Effector memory CD4-positive, alpha-beta T cell (primary cell): ENCODE measurements at regions not wholly inside any gene's neighbourhood (a gene's known extent, or its start where the extent isn't known, plus 50 kb on each side); places are given as distances from the start of the nearest gene placed in this dataset.

Source experiments
- DNase-seq, 3 donors: peaks; one replicate each; pipeline ENCODE4 v3.0.0-alpha.2; 2020
- H3K27ac ChIP-seq: 2 replicates; pipeline ENCODE4 v1.7.0; 2013; ENCODE audit warnings: mild to moderate bottlenecking, low read length, moderate library complexity; ENCODE audit not compliant: insufficient read depth, poor library complexity, severe bottlenecking
- H3K27me3 ChIP-seq: replicated peaks from 2 replicates; pipeline ENCODE4 v1.7.0; 2013; ENCODE audit warnings: mild to moderate bottlenecking, low read length; ENCODE audit not compliant: insufficient read depth, control insufficient read depth, poor library complexity, severe bottlenecking
- H3K36me3 ChIP-seq: 2 replicates; pipeline ENCODE4 v1.7.0; 2013; ENCODE audit warnings: mild to moderate bottlenecking, low read length, moderate library complexity; ENCODE audit not compliant: control insufficient read depth, insufficient read depth
- H3K4me1 ChIP-seq: 2 replicates; pipeline ENCODE4 v1.7.0; 2013; ENCODE audit warnings: low read length, mild to moderate bottlenecking; ENCODE audit not compliant: control insufficient read depth, insufficient read depth, poor library complexity, severe bottlenecking
- H3K4me3 ChIP-seq: 2 replicates; pipeline ENCODE4 v1.7.0; 2013; ENCODE audit warnings: low read length, low read depth, mild to moderate bottlenecking; ENCODE audit not compliant: insufficient read depth, poor library complexity, severe bottlenecking
- H3K9me3 ChIP-seq: 2 replicates; pipeline ENCODE4 v1.7.0; 2013; ENCODE audit warnings: mild to moderate bottlenecking, low read length, moderate library complexity; ENCODE audit not compliant: control insufficient read depth

DNA sequence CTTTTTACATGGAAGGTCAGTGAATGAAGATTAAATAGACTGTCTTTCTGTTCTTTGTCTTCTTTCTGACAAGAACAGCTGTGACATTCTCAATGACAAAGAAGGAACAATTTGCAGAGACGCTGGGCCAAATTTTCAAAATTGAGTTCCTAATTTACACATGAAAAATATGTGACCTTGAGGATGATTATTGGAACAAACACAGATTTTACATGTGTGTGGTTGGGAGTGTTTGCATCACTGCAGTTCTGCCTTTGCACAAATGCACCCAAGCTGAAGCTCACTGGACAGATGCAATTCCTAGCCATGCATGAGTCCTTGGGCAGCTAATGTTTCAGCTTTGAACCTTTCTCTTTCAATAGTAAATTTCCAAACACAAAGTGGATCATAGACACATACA is 350.8 kb downstream of the QKI start:
- DNase-seq: no peak
- Histone ChIP-seq H3K9me3 (no peaks in the 10 kb centered on the region), H3K4me1 (no peaks in the 10 kb centered on the region), H3K36me3 (no peaks in the 10 kb centered on the region), H3K27me3 (no peaks in the 10 kb centered on the region), H3K4me3 (no peak overlapping the region), H3K27ac (no peak overlapping the region)

DNA sequence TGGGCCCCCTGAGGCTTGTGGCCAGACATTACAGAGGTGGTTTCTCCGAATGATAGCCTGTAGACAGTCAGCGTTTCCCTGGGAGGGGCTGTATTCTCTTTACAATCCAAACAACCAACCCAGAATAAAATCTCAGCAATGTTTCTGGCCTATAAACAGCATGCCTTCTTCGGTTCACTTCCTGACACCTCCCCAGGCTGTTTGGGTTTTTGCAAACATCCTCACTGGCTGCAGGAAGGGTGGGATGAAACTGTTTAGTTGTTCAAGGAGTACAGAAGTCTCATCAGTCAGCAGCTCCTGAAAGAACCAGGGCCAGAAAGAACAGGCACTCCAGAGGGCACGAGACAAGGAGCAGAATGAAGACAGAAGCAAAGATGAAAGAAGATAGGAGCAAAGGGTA is 350.0 kb downstream of the QKI start:
- Histone ChIP-seq H3K36me3 (no peaks in the 10 kb centered on the region), H3K27ac (no peak overlapping the region), H3K4me1 (no peaks in the 10 kb centered on the region)

DNA sequence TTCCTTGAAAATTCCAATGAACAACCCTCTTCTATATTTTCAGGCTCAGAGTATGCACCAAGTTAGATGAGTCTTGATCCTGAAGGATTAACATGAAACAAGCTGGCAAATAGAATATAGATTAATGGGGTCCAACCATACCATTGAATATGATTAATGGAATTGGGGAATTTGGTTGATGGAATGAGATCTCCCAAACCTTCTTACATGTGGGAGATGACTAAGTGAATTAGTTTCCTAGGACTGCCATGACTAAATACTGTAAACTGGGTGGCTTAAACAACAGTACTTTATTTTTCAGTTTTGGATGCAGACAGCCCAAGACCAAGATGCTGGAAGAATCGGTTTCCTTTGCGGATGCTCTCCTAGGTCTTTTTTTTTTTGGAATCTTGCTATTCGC is 347.0 kb downstream of the QKI start:
- DNase-seq: no peak
- Histone ChIP-seq H3K27me3 (no peaks in the 10 kb centered on the region), H3K27ac (no peak overlapping the region), H3K4me3 (no peak overlapping the region), H3K9me3 (no peaks in the 10 kb centered on the region), H3K36me3 (no peaks in the 10 kb centered on the region), H3K4me1 (no peaks in the 10 kb centered on the region)

More for the DNA sequence above, 350.0 kb downstream of the QKI start:
- Histone ChIP-seq H3K9me3 (no peaks in the 10 kb centered on the region), H3K4me3 (no peak overlapping the region), H3K27me3 (no peaks in the 10 kb centered on the region)
- no peak for DNase-seq

DNA sequence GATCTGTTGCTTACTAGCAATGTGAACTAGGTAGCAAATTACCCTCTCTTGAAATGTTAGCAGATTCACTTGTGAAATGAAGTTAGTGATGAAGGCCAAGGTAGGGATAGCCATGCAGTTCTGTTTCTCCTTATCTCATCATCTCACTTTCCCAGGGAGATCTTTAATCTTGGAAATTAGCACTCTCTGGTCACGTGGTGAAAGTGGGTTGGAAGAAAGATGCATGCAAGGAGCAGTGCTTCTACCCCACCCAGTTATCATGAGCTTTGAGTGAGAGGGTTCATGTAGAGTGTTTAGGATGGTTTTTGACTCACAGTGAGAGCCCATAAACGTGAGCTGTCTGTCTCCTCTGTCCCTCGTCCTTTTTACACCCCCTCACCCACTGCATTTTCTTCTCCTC is 346.3 kb downstream of the QKI start:
- no peaks in the 10 kb centered on the region for H3K9me3 ChIP-seq
- no peak overlapping the region for H3K4me3 ChIP-seq
- no peaks in the 10 kb centered on the region for H3K27me3 ChIP-seq
- DNase-seq: no peak
- no peaks in the 10 kb centered on the region for H3K4me1 ChIP-seq
- H3K27ac ChIP-seq: no peak overlapping the region
- H3K36me3 ChIP-seq: no peaks in the 10 kb centered on the region

DNA sequence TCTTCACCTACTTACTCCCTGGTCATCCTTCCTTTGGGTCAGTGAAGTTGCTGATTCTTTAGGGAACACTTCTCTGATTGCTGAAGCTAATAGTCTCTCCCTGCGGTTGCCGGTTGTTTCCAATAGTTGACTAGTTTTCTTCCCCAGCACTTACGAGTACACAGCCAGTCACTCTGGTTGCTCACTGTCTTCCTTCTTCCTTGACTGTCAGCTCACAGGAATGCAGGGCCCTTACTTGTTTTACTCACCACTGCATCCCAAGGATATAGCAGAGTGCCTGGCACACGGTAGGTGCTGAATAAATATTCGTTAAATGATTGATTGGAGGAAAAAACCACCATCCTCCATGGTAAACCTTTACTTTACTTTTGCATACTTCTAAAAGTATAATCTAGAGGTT is 345.0 kb downstream of the QKI start:
- H3K27ac ChIP-seq: no peak overlapping the region
- no peaks in the 10 kb centered on the region for H3K36me3 ChIP-seq
- no peak for DNase-seq
- H3K9me3 ChIP-seq: no peaks in the 10 kb centered on the region
- no peaks in the 10 kb centered on the region for H3K4me1 ChIP-seq
- H3K4me3 ChIP-seq: no peak overlapping the region
- H3K27me3 ChIP-seq: no peaks in the 10 kb centered on the region

DNA sequence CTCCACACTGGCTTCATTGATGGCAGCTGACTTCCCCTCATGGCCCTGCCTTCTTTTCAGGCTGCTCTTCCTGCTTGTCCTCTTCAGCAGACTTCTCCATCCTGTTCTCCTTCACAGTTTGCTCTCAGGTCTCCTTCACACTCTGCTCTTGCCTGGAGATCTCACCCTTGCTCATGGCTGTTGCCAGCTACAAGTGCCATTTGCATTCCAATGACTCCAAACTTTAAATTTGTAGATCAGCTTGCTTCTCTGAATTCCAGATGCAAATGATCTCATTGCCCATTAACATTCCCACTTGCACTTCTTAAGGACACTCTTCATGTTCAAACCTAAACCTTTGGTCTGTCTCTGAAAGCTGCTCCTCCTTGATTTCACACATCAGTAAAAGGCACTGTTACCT is 343.0 kb downstream of the QKI start:
- H3K4me1 ChIP-seq: no peaks in the 10 kb centered on the region
- H3K27ac ChIP-seq: no peak overlapping the region
- H3K36me3 ChIP-seq: no peaks in the 10 kb centered on the region
- DNase-seq: no peak
- no peak overlapping the region for H3K4me3 ChIP-seq
- no peaks in the 10 kb centered on the region for H3K9me3 ChIP-seq
- no peaks in the 10 kb centered on the region for H3K27me3 ChIP-seq

DNA sequence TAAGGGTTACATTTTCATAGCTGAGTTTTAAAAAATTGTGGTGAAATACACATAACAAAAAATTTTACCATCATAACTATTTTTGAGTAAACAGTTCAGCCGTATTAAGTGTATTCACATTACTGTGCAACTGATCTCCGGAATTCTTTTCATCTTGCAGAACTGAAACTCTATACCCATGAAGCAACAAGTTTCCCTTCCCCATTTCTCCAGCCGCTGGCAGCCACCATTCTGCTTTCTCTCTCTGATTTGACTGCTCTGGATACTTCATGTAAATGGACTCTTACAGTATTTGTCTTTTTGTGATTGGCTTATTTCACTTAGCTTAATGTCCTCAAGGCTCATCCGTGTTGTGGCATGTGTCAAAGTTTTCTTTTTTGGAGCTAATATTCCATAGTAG is 341.6 kb downstream of the QKI start:
- H3K4me1 ChIP-seq: no peaks in the 10 kb centered on the region
- H3K4me3 ChIP-seq: no peak overlapping the region
- no peak for DNase-seq
- no peaks in the 10 kb centered on the region for H3K27me3 ChIP-seq
- H3K9me3 ChIP-seq: no peaks in the 10 kb centered on the region
- no peaks in the 10 kb centered on the region for H3K36me3 ChIP-seq
- H3K27ac ChIP-seq: no peak overlapping the region

DNA sequence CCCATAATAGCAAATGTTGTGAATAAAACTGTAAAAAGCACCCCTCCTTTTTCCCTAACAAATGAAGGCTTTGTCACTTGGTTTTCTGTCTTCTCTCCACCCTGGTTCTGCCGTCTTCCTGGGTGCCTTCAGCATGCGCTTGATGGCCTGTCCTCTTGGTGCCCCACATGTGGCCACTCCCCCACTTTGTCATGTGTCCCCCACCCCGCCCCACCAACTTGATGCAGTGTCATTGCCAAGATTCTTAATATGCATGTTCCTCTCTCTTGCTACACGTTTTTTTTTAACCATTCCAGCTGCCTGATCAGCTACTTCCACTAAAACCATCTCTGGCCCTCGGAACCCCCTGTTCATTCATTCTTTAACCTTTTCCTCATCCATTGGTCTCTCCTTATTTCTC is 340.3 kb downstream of the QKI start:
- no peaks in the 10 kb centered on the region for H3K9me3 ChIP-seq
- no peak for DNase-seq

DNA sequence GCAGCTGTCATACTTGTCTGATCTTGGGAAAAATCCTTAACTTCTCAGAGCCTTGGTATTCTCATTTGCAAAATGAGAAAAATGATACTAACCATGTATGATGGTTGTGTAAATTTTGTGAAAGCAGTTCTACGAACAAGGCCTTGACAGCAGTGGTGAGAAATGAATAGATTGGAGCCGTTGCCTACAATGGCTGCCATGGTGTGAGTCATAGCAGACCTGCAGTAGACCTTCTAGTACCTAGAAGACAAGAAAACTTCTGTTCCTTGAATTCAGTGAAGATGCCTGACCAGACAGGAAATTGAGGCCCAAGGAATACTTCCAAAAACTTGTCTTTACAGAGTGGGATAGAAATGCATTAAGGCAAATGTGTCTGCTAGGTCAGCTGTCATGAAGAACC is 338.9 kb downstream of the QKI start:
- DNase-seq: no peak
- Histone ChIP-seq H3K27ac (no peak overlapping the region), H3K9me3 (no peaks in the 10 kb centered on the region), H3K36me3 (no peaks in the 10 kb centered on the region), H3K4me3 (no peak overlapping the region), H3K27me3 (no peaks in the 10 kb centered on the region), H3K4me1 (no peaks in the 10 kb centered on the region)

More for the DNA sequence above, 340.3 kb downstream of the QKI start:
- no peak overlapping the region for H3K4me3 ChIP-seq
- H3K27me3 ChIP-seq: no peaks in the 10 kb centered on the region
- H3K27ac ChIP-seq: no peak overlapping the region
- no peaks in the 10 kb centered on the region for H3K36me3 ChIP-seq
- H3K4me1 ChIP-seq: no peaks in the 10 kb centered on the region

DNA sequence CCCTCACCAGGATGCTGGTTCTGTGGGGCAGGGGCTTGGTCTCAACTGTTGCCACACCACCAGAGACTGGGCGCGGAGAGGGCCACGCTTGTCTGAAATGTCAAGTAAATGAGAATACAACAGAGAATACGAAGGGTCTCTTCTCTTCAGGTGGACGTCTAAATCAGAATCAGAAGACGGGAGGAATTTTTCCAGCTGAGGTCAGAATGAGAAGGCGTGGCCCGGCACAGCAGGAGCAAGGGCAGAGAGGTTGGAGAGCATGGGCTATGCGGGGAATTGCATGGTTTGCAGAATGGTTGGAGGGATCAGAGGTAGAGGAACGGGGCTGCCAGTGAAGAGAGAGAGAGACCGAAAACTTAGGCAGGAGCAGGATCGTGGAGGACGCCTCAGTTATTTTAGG is 337.9 kb downstream of the QKI start:
- no peak for DNase-seq
- H3K9me3 ChIP-seq: no peaks in the 10 kb centered on the region
- no peaks in the 10 kb centered on the region for H3K4me1 ChIP-seq
- H3K27ac ChIP-seq: no peak overlapping the region
- no peaks in the 10 kb centered on the region for H3K36me3 ChIP-seq
- H3K4me3 ChIP-seq: no peak overlapping the region
- no peaks in the 10 kb centered on the region for H3K27me3 ChIP-seq

DNA sequence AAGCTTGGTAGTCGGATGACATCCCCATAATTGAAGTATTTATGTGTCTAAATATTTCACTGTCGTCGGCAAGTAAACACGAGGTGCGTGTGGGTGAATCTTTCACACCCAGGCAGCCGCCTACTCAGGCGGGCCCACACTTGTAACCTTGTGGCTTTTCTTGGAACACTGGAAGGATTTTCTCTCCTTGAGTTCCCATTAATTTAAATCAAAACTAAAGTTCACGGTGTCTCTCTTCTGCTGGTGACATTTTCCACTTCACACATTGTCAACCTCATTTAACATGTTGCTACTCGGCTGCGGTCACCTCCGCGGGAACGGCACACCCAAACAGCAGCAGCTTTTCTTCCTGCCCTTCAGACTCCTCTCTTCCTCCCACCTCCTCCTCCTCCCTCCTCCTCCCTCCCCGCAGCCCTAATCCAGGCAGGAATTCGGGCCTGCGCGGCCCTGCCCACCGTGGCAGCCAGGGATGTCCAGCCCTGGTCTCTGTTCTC is 336.6 kb downstream of the QKI start:
- DNase-seq: no peak
- no peaks in the 10 kb centered on the region for H3K36me3 ChIP-seq
- H3K4me3 ChIP-seq: no peak overlapping the region
- no peaks in the 10 kb centered on the region for H3K9me3 ChIP-seq
- H3K4me1 ChIP-seq: no peaks in the 10 kb centered on the region
- H3K27me3 ChIP-seq: no peaks in the 10 kb centered on the region
- no peak overlapping the region for H3K27ac ChIP-seq
